ENCODE measurements at regions not wholly inside any gene's neighbourhood (a gene's known extent, or its start where the extent isn't known, plus 50 kb on each side); places are given as distances from the start of the nearest gene placed in this dataset.

GRCh38 chr21:17195351-17195750 lies 317.5 kb upstream of the CXADR start:
- Histone ChIP-seq H3K4me2 (ENCODE audit: insufficient read depth, low read length, poor library complexity, severe bottlenecking) (no peak overlapping the region), H3K4ac (ENCODE audit: low read length) (no peak overlapping the region), H3K27ac (replicated peaks; ENCODE audit: low read length) (no peak overlapping the region), H2BK120ac (ENCODE audit: low read depth, low read length) (no peak overlapping the region), H3K9ac (ENCODE audit: low read depth, low read length, poor library complexity) (no peak overlapping the region), H3K18ac (ENCODE audit: low read length) (no peak overlapping the region), H3K4me3 (ENCODE audit: low read length in 2 of 2) (no peak overlapping the region), H2AFZ (ENCODE audit: low read length) (no peak overlapping the region), H4K91ac (ENCODE audit: low read depth, low read length, poor library complexity) (no peak overlapping the region), H4K8ac (ENCODE audit: low read depth, low read length) (no peak overlapping the region), H2AK5ac (ENCODE audit: low read depth, low read length) (no peak overlapping the region), H2BK15ac (ENCODE audit: low read length) (no peak overlapping the region), H3K14ac (ENCODE audit: low read length) (no peak overlapping the region), H3K4me1 (ENCODE audit: control insufficient read depth in 2 of 2, insufficient read depth in 1 of 2, low read depth in 1 of 2, low read length in 2 of 2) (no peaks in the 10 kb centered on the region), H3K79me1 (ENCODE audit: low read depth, low read length) (no peaks in the 10 kb centered on the region), H3K9me3 (replicated peaks in 1 of 2; ENCODE audit: control insufficient read depth in 2 of 2, insufficient read depth in 1 of 2, low read depth in 1 of 2, low read length in 2 of 2) (peaks cover 2% of the 10 kb centered on the region in 2 donors), H3K36me3 (replicated peaks in 1 of 2; ENCODE audit: control insufficient read depth in 2 of 2, insufficient read depth in 2 of 2, low read length in 2 of 2) (no peaks in the 10 kb centered on the region), H2BK5ac (ENCODE audit: low read length) (no peak overlapping the region), H3K27me3 (ENCODE audit: control insufficient read depth in 3 of 3, insufficient read depth in 3 of 3, low read depth in 1 of 3, low read length in 3 of 3) (no peaks in the 10 kb centered on the region), H3K23ac (ENCODE audit: low read depth, low read length, poor library complexity) (no peak overlapping the region), H2BK12ac (ENCODE audit: low read length) (no peak overlapping the region)
- WGBS, 2 donors (ENCODE audit: extremely low coverage in 2 of 2, insufficient read length in 2 of 2, insufficient replicate concordance in 1 of 2), result no CpG with 5 or more reads among the region's 1 CpG
- DNase-seq (ENCODE audit: low spot score), result no peak

DNA sequence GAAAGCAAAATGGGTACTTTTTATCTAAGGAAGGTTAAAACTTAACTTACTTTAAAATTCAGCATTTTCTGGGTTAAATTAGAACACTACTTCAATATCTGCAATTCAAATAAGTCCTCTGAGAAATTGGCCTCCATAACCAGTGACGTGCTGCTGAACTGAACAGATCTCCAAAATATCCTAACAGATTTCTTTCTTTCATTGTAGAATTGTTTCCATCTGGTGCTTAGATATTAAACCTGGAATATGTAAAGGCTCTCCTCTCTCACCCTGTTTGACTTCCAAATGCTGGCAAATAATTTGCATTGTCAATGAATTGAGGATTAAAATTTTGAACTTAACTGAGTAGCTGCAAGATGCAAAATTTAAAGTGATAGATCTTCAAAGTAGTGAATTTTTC lies 316.9 kb upstream of the CXADR start:
- Histone ChIP-seq H3K4me1 (ENCODE audit: control insufficient read depth in 2 of 2, insufficient read depth in 1 of 2, low read depth in 1 of 2, low read length in 2 of 2) (no peaks in the 10 kb centered on the region), H2BK120ac (ENCODE audit: low read depth, low read length) (no peak overlapping the region), H3K27ac (replicated peaks; ENCODE audit: low read length) (no peak overlapping the region), H2AK5ac (ENCODE audit: low read depth, low read length) (no peak overlapping the region), H3K4ac (ENCODE audit: low read length) (no peak overlapping the region), H3K27me3 (ENCODE audit: control insufficient read depth in 3 of 3, insufficient read depth in 3 of 3, low read depth in 1 of 3, low read length in 3 of 3) (no peaks in the 10 kb centered on the region), H4K91ac (ENCODE audit: low read depth, low read length, poor library complexity) (no peak overlapping the region), H2BK12ac (ENCODE audit: low read length) (no peak overlapping the region), H3K79me1 (ENCODE audit: low read depth, low read length) (no peaks in the 10 kb centered on the region), H3K36me3 (replicated peaks in 1 of 2; ENCODE audit: control insufficient read depth in 2 of 2, insufficient read depth in 2 of 2, low read length in 2 of 2) (no peaks in the 10 kb centered on the region), H3K18ac (ENCODE audit: low read length) (no peak overlapping the region), H3K14ac (ENCODE audit: low read length) (no peak overlapping the region), H3K9me3 (replicated peaks in 1 of 2; ENCODE audit: control insufficient read depth in 2 of 2, insufficient read depth in 1 of 2, low read depth in 1 of 2, low read length in 2 of 2) (peaks cover 0 to 2% of the 10 kb centered on the region in 2 donors), H2BK15ac (ENCODE audit: low read length) (no peak overlapping the region), H4K8ac (ENCODE audit: low read depth, low read length) (no peak overlapping the region), H2AFZ (ENCODE audit: low read length) (no peak overlapping the region), H3K4me2 (ENCODE audit: insufficient read depth, low read length, poor library complexity, severe bottlenecking) (no peak overlapping the region), H3K23ac (ENCODE audit: low read depth, low read length, poor library complexity) (no peak overlapping the region), H2BK5ac (ENCODE audit: low read length) (no peak overlapping the region), H3K4me3 (ENCODE audit: low read length in 2 of 2) (no peak overlapping the region), H3K9ac (ENCODE audit: low read depth, low read length, poor library complexity) (no peak overlapping the region)
- DNase-seq (ENCODE audit: low spot score), result no peak
- WGBS, 2 donors (ENCODE audit: extremely low coverage in 2 of 2, insufficient read length in 2 of 2, insufficient replicate concordance in 1 of 2), result no CpG with 5 or more reads among the region's 1 CpG

- Histone ChIP-seq H3K14ac (ENCODE audit: low read length) (no peak overlapping the region), H2BK5ac (ENCODE audit: low read length) (no peak overlapping the region), H4K91ac (ENCODE audit: low read depth, low read length, poor library complexity) (no peak overlapping the region), H3K9ac (ENCODE audit: low read depth, low read length, poor library complexity) (no peak overlapping the region), H3K79me1 (ENCODE audit: low read depth, low read length) (no peaks in the 10 kb centered on the region), H2BK120ac (ENCODE audit: low read depth, low read length) (no peak overlapping the region), H3K27me3 (ENCODE audit: control insufficient read depth in 3 of 3, insufficient read depth in 3 of 3, low read depth in 1 of 3, low read length in 3 of 3) (no peaks in the 10 kb centered on the region), H3K4me1 (ENCODE audit: control insufficient read depth in 2 of 2, insufficient read depth in 1 of 2, low read depth in 1 of 2, low read length in 2 of 2) (no peaks in the 10 kb centered on the region), H3K23ac (ENCODE audit: low read depth, low read length, poor library complexity) (no peak overlapping the region), H4K8ac (ENCODE audit: low read depth, low read length) (no peak overlapping the region), H2BK15ac (ENCODE audit: low read length) (no peak overlapping the region), H3K36me3 (replicated peaks in 1 of 2; ENCODE audit: control insufficient read depth in 2 of 2, insufficient read depth in 2 of 2, low read length in 2 of 2) (no peaks in the 10 kb centered on the region), H3K18ac (ENCODE audit: low read length) (no peak overlapping the region), H3K4ac (ENCODE audit: low read length) (no peak overlapping the region), H2AFZ (ENCODE audit: low read length) (no peak overlapping the region), H3K4me2 (ENCODE audit: insufficient read depth, low read length, poor library complexity, severe bottlenecking) (no peak overlapping the region), H2AK5ac (ENCODE audit: low read depth, low read length) (no peak overlapping the region), H3K9me3 (replicated peaks in 1 of 2; ENCODE audit: control insufficient read depth in 2 of 2, insufficient read depth in 1 of 2, low read depth in 1 of 2, low read length in 2 of 2) (peaks cover 0 to 2% of the 10 kb centered on the region in 2 donors), H2BK12ac (ENCODE audit: low read length) (no peak overlapping the region), H3K4me3 (ENCODE audit: low read length in 2 of 2) (no peak overlapping the region), H3K27ac (replicated peaks; ENCODE audit: low read length) (no peak overlapping the region)
- no peak for DNase-seq (ENCODE audit: low spot score)
- no CpG with 5 or more reads among the region's 2 CpGs for WGBS, 2 donors (ENCODE audit: extremely low coverage in 2 of 2, insufficient read length in 2 of 2, insufficient replicate concordance in 1 of 2)
Measured at GRCh38 chr21:17196623-17197022, 316.2 kb upstream of the CXADR start.

- Histone ChIP-seq H3K36me3 (replicated peaks in 1 of 2; ENCODE audit: control insufficient read depth in 2 of 2, insufficient read depth in 2 of 2, low read length in 2 of 2) (no peaks in the 10 kb centered on the region), H2BK12ac (ENCODE audit: low read length) (no peak overlapping the region), H2AFZ (ENCODE audit: low read length) (no peak overlapping the region), H3K9ac (ENCODE audit: low read depth, low read length, poor library complexity) (no peak overlapping the region), H2BK5ac (ENCODE audit: low read length) (no peak overlapping the region), H3K14ac (ENCODE audit: low read length) (no peak overlapping the region), H3K79me1 (ENCODE audit: low read depth, low read length) (no peaks in the 10 kb centered on the region), H3K23ac (ENCODE audit: low read depth, low read length, poor library complexity) (no peak overlapping the region), H2AK5ac (ENCODE audit: low read depth, low read length) (no peak overlapping the region), H3K4me1 (ENCODE audit: control insufficient read depth in 2 of 2, insufficient read depth in 1 of 2, low read depth in 1 of 2, low read length in 2 of 2) (no peaks in the 10 kb centered on the region), H3K27ac (replicated peaks; ENCODE audit: low read length) (no peak overlapping the region), H4K8ac (ENCODE audit: low read depth, low read length) (no peak overlapping the region), H4K91ac (ENCODE audit: low read depth, low read length, poor library complexity) (no peak overlapping the region), H3K27me3 (ENCODE audit: control insufficient read depth in 3 of 3, insufficient read depth in 3 of 3, low read depth in 1 of 3, low read length in 3 of 3) (no peaks in the 10 kb centered on the region), H2BK120ac (ENCODE audit: low read depth, low read length) (no peak overlapping the region), H3K9me3 (replicated peaks in 1 of 2; ENCODE audit: control insufficient read depth in 2 of 2, insufficient read depth in 1 of 2, low read depth in 1 of 2, low read length in 2 of 2) (no peaks in the 10 kb centered on the region), H3K4me3 (ENCODE audit: low read length in 2 of 2) (no peak overlapping the region), H2BK15ac (ENCODE audit: low read length) (no peak overlapping the region), H3K4me2 (ENCODE audit: insufficient read depth, low read length, poor library complexity, severe bottlenecking) (no peak overlapping the region), H3K18ac (ENCODE audit: low read length) (no peak overlapping the region), H3K4ac (ENCODE audit: low read length) (no peak overlapping the region)
- DNase-seq (ENCODE audit: low spot score), result no peak
- WGBS, 2 donors (ENCODE audit: extremely low coverage in 2 of 2, insufficient read length in 2 of 2, insufficient replicate concordance in 1 of 2), result no CpG with 5 or more reads among the region's 1 CpG
Measured at GRCh38 chr21:17197996-17198395, 314.8 kb upstream of the CXADR start.

Measured in neuronal stem cell (in vitro differentiated cells).